GM19324 (cell line): ENCODE measurements at regions not wholly inside any gene's neighbourhood (a gene's known extent, or its start where the extent isn't known, plus 50 kb on each side); places are given as distances from the start of the nearest gene placed in this dataset.
A peak's percentile ranks its signal among the peaks of the same experiment; 100 is the strongest.

Experiments used
- ATAC-seq: cut with Tn5 transposase; IDR thresholded peaks from one replicate; pipeline ENCODE4 v1.9.1; 2021; ENCODE audit warnings: mild to moderate bottlenecking, moderate library complexity; ENCODE audit not compliant: unreplicated experiment, low FRiP score

- ATAC-seq: no peak
These were observed 673.0 kb upstream of the LMO3 start for GRCh38 chr12:17278946-17279345.

- ATAC-seq: no peak
These were observed 670.2 kb upstream of the LMO3 start for GRCh38 chr12:17276196-17276595.

- ATAC-seq: no peak
These were observed 660.9 kb upstream of the LMO3 start for GRCh38 chr12:17266856-17267255.

GRCh38 chr12:17264603-17265002, 658.6 kb upstream of the LMO3 start:
- ATAC-seq: no peak

- no peak for ATAC-seq
These were observed 633.9 kb upstream of the LMO3 start for GRCh38 chr12:17239874-17240273.

GRCh38 chr12:17235996-17236395, 630.0 kb upstream of the LMO3 start:
- ATAC-seq: no peak

- no peak for ATAC-seq
These were observed 610.0 kb upstream of the LMO3 start for GRCh38 chr12:17215759-17216570.

GRCh38 chr12:17214929-17215328, 609.0 kb upstream of the LMO3 start:
- ATAC-seq: no peak

GRCh38 chr12:17206553-17206952, 600.6 kb upstream of the LMO3 start:
- ATAC-seq: no peak

GRCh38 chr12:17204289-17205054, 598.5 kb upstream of the LMO3 start:
- no peak for ATAC-seq

GRCh38 chr12:17203497-17203896, 597.5 kb upstream of the LMO3 start:
- no peak for ATAC-seq

- no peak for ATAC-seq
These were observed 592.0 kb upstream of the LMO3 start for GRCh38 chr12:17197971-17198370.

GRCh38 chr12:17192721-17193120, 586.8 kb upstream of the LMO3 start:
- ATAC-seq: no peak

GRCh38 chr12:17169726-17170471, 563.9 kb upstream of the LMO3 start:
- ATAC-seq: peak; percentile 76

GRCh38 chr12:17159506-17160300, 553.7 kb upstream of the LMO3 start:
- ATAC-seq: no peak

- no peak for ATAC-seq
These were observed 552.2 kb upstream of the LMO3 start for GRCh38 chr12:17158201-17158600.

GRCh38 chr12:17151917-17152316, 546.0 kb upstream of the LMO3 start:
- ATAC-seq: no peak

GRCh38 chr12:17148706-17149105, 542.7 kb upstream of the LMO3 start:
- no peak for ATAC-seq

- ATAC-seq: no peak
These were observed 536.9 kb upstream of the LMO3 start for GRCh38 chr12:17142856-17143255.

GRCh38 chr12:17139931-17140330, 534.0 kb upstream of the LMO3 start:
- ATAC-seq: no peak
